ENCODE measurements at regions not wholly inside any gene's neighbourhood (a gene's known extent, or its start where the extent isn't known, plus 50 kb on each side); places are given as distances from the start of the nearest gene placed in this dataset.

GRCh38 chr20:58112017-58112781 lies 116.3 kb downstream of the ANKRD60 start:
- WGBS, 2 experiments (ENCODE audit: extremely low coverage in 1 of 2, insufficient coverage in 1 of 2, insufficient read length in 1 of 2, insufficient replicate concordance in 2 of 2, low coverage in 1 of 2, low lambda C conversion rate in 2 of 2, missing lambda C conversion rate in 1 of 2), result 89% methylated on average over 7 of the region's 7 CpGs; no CpG with 5 or more reads in 1 of the 2 experiments
- Histone ChIP-seq H2AK5ac (ENCODE audit: low read depth, low read length) (no peak overlapping the region), H3K23me2 (ENCODE audit: low read depth, low read length) (no peaks in the 10 kb centered on the region), H3K9me3 (ENCODE audit: insufficient read depth in 2 of 2, low read depth in 1 of 2, low read length in 1 of 2) (no peaks in the 10 kb centered on the region), H2BK120ac (replicated peaks; ENCODE audit: low read depth, low read length) (no peak overlapping the region), H4K5ac (ENCODE audit: insufficient read length, low read depth, low read length) (no peak overlapping the region), H2BK20ac (ENCODE audit: low read length) (no peak overlapping the region), H4K91ac (replicated peaks; ENCODE audit: insufficient read length, low read length) (no peak overlapping the region), H3K56ac (replicated peaks; ENCODE audit: insufficient read length, low read depth, low read length) (no peak overlapping the region), H3K4me3 (ENCODE audit: extremely low read depth in 1 of 4, insufficient read depth in 2 of 4, low read depth in 3 of 4, low read length in 4 of 4) (no peak overlapping the region), H3K9ac (replicated peaks in 1 of 4; ENCODE audit: extremely low read depth in 1 of 4, low read depth in 3 of 4, low read length in 3 of 4) (no peak overlapping the region), H3K27ac (ENCODE audit: low read depth, low read length) (no peak overlapping the region), H3K4me1 (replicated peaks in 1 of 4; ENCODE audit: control insufficient read depth in 3 of 4, insufficient read depth in 4 of 4, low read length in 3 of 4) (no peaks in the 10 kb centered on the region), H3K27me3 (replicated peaks in 1 of 4; ENCODE audit: control insufficient read depth in 3 of 4, extremely low read depth in 1 of 4, insufficient read depth in 3 of 4, low read length in 3 of 4) (no peaks in the 10 kb centered on the region; a peak in 2 of 7 replicates), H3K23ac (ENCODE audit: insufficient read length) (no peak overlapping the region), H2AFZ (ENCODE audit: low read length) (no peak overlapping the region), H3K36me3 (ENCODE audit: control insufficient read depth in 2 of 4, insufficient read depth in 4 of 4, low read length in 3 of 4) (no peaks in the 10 kb centered on the region), H2BK5ac (ENCODE audit: low read depth, low read length) (no peak overlapping the region), H3K4me2 (ENCODE audit: insufficient read depth in 1 of 2, low read depth in 2 of 2, low read length in 2 of 2) (no peak overlapping the region), H4K8ac (ENCODE audit: extremely low read depth, insufficient read depth, low read length) (no peak overlapping the region), H3K14ac (ENCODE audit: insufficient read length) (no peak overlapping the region), H3K4ac (replicated peaks; ENCODE audit: insufficient read length, low read depth, low read length) (no peak overlapping the region), H4K20me1 (replicated peaks in 1 of 2; ENCODE audit: control insufficient read depth in 1 of 2, insufficient read depth in 2 of 2, low read length in 2 of 2) (no peaks in the 10 kb centered on the region), H2BK12ac (ENCODE audit: low read depth, low read length) (no peak overlapping the region), H2BK15ac (ENCODE audit: low read length) (no peak overlapping the region), H3K18ac (ENCODE audit: extremely low read depth, low read length) (no peak overlapping the region), H3K79me2 (ENCODE audit: control insufficient read depth in 1 of 2, insufficient read depth in 2 of 2, low read length in 2 of 2) (no peaks in the 10 kb centered on the region), H3K79me1 (ENCODE audit: low read depth, low read length) (no peaks in the 10 kb centered on the region)
- FAIRE-seq (no peak), DNase-seq (ENCODE audit: low read depth in 1 of 2, low spot score in 2 of 2) (no peak)
- TF ChIP-seq ASH2L (IDR thresholded peaks at IDR 0.05; ENCODE audit: low read length) (no peak), SP4 (IDR thresholded peaks at IDR 0.05; ENCODE audit: low read length) (no peak), TEAD4 (IDR thresholded peaks at IDR 0.05; ENCODE audit: low read depth, low read length) (no peak), RFX5 (IDR thresholded peaks at IDR 0.05; ENCODE audit: borderline replicate concordance, low read depth, low read length) (no peak), KDM4A (IDR thresholded peaks at IDR 0.05; ENCODE audit: low read depth, low read length, severe bottlenecking) (no peak), POLR2AphosphoS5 (IDR thresholded peaks at IDR 0.05; ENCODE audit: low read depth, low read length) (no peak), KDM5A (IDR thresholded peaks at IDR 0.05; ENCODE audit: low read length) (no peak), SIN3A (conservative IDR thresholded peaks at IDR 0.05 in 1 of 2, IDR thresholded peaks at IDR 0.05 in 1 of 2; ENCODE audit: low read depth in 1 of 2, low read length in 2 of 2) (no peak)
- ChIA-PET CTCF (ENCODE audit: partially characterized antibody) (interaction anchor here (0.9 to 1.2 kb wide), 4 partner anchors 14 to 457 kb away, joined by 3 read pairs; no protein-coding TSS in a partner anchor), POLR2A (ENCODE audit: partially characterized antibody) (no interaction called here)

Measured in H1 (cell line).